ENCODE measurements at regions not wholly inside any gene's neighbourhood (a gene's known extent, or its start where the extent isn't known, plus 50 kb on each side); places are given as distances from the start of the nearest gene placed in this dataset.

GRCh38 chrX:1074755-1075154 lies 137.7 kb downstream of the CRLF2 start:
- Mint-ChIP-seq H3K4me3 (ENCODE audit: low read depth, unreplicated experiment) (no peak overlapping the region), H3K9me3 (ENCODE audit: low read depth, unreplicated experiment) (peaks cover 6% of the 10 kb centered on the region), H3K36me3 (ENCODE audit: insufficient read depth, unreplicated experiment) (peaks cover 10% of the 10 kb centered on the region), H3K27ac (ENCODE audit: unreplicated experiment) (no peak overlapping the region), H3K4me1 (ENCODE audit: low read depth, unreplicated experiment) (no peaks in the 10 kb centered on the region), H3K27me3 (ENCODE audit: unreplicated experiment) (no peaks in the 10 kb centered on the region)
- no TSS peak for BruUV-seq (replicated peaks)
- DNase-seq = no peak
- CTCF ChIA-PET = no interaction called here
- intact Hi-C loops (cut with micrococcal nuclease; ENCODE audit: unreplicated experiment) = no loop called here
- no peak for TF ChIP-seq CTCF (IDR thresholded peaks at IDR 0.05; ENCODE audit: unreplicated experiment)

- CTCF ChIA-PET = no interaction called here
- no TSS peak for BruUV-seq (replicated peaks)
- DNase-seq = no peak
- Mint-ChIP-seq H3K27me3 (ENCODE audit: unreplicated experiment) (no peaks in the 10 kb centered on the region), H3K36me3 (ENCODE audit: insufficient read depth, unreplicated experiment) (peaks cover 10% of the 10 kb centered on the region), H3K4me3 (ENCODE audit: low read depth, unreplicated experiment) (no peak overlapping the region), H3K27ac (ENCODE audit: unreplicated experiment) (peak overlapping the region; percentile 70), H3K9me3 (ENCODE audit: low read depth, unreplicated experiment) (peaks cover 6% of the 10 kb centered on the region), H3K4me1 (ENCODE audit: low read depth, unreplicated experiment) (no peaks in the 10 kb centered on the region)
- no peak for TF ChIP-seq CTCF (IDR thresholded peaks at IDR 0.05; ENCODE audit: unreplicated experiment)
- intact Hi-C loops (cut with micrococcal nuclease; ENCODE audit: unreplicated experiment) = no loop called here
Measured at GRCh38 chrX:1074172-1074571, 138.3 kb downstream of the CRLF2 start.

- CTCF ChIA-PET = no interaction called here
- intact Hi-C loops (cut with micrococcal nuclease; ENCODE audit: unreplicated experiment) = no loop called here
- Mint-ChIP-seq H3K27ac (ENCODE audit: unreplicated experiment) (no peak overlapping the region), H3K27me3 (ENCODE audit: unreplicated experiment) (no peaks in the 10 kb centered on the region), H3K36me3 (ENCODE audit: insufficient read depth, unreplicated experiment) (peaks cover 10% of the 10 kb centered on the region), H3K4me3 (ENCODE audit: low read depth, unreplicated experiment) (no peak overlapping the region), H3K9me3 (ENCODE audit: low read depth, unreplicated experiment) (peaks cover 6% of the 10 kb centered on the region), H3K4me1 (ENCODE audit: low read depth, unreplicated experiment) (no peaks in the 10 kb centered on the region)
- BruUV-seq (replicated peaks) = no TSS peak
- DNase-seq = no peak
- TF ChIP-seq CTCF (IDR thresholded peaks at IDR 0.05; ENCODE audit: unreplicated experiment) = no peak
Measured at GRCh38 chrX:1072637-1073377, 139.6 kb downstream of the CRLF2 start.

GRCh38 chrX:1071351-1071750 lies 141.1 kb downstream of the CRLF2 start:
- Mint-ChIP-seq H3K4me1 (ENCODE audit: low read depth, unreplicated experiment) (no peaks in the 10 kb centered on the region), H3K4me3 (ENCODE audit: low read depth, unreplicated experiment) (no peak overlapping the region), H3K27me3 (ENCODE audit: unreplicated experiment) (no peaks in the 10 kb centered on the region), H3K27ac (ENCODE audit: unreplicated experiment) (no peak overlapping the region), H3K9me3 (ENCODE audit: low read depth, unreplicated experiment) (peaks cover 6% of the 10 kb centered on the region), H3K36me3 (ENCODE audit: insufficient read depth, unreplicated experiment) (peaks cover 10% of the 10 kb centered on the region)
- CTCF ChIA-PET = no interaction called here
- DNase-seq = no peak
- TF ChIP-seq CTCF (IDR thresholded peaks at IDR 0.05; ENCODE audit: unreplicated experiment) = no peak
- intact Hi-C loops (cut with micrococcal nuclease; ENCODE audit: unreplicated experiment) = no loop called here
- no TSS peak for BruUV-seq (replicated peaks)
